PC-9 (cell line): ENCODE measurements at regions not wholly inside any gene's neighbourhood (a gene's known extent, or its start where the extent isn't known, plus 50 kb on each side); places are given as distances from the start of the nearest gene placed in this dataset.

Experiments used
- BruUV-seq: library from RNA; stranded (reverse); fragments of 400-500 nt; replicated peaks from 2 replicates; lab custom pipeline; 2021; lab: Mats Ljungman, UMichigan
- CTCF ChIA-PET: fragments of 300-600 bp; sonication (Branson Sonifier 250); formaldehyde crosslinking; loops from one replicate; lab custom pipeline; 2022; ENCODE audit warnings: antibody characterized with exemption; lab: Charles Lee
- POLR2A ChIA-PET: fragments of 300-600 bp; sonication (Branson Sonifier 250); formaldehyde crosslinking; loops from one replicate; lab custom pipeline; 2022; ENCODE audit warnings: antibody characterized with exemption; ENCODE audit not compliant: unreplicated experiment; lab: Charles Lee
- DNase-seq, 2 experiments: peaks; one replicate each; pipeline versions ENCODE4 v3.0.0 to v3.0.0-alpha.2; 2015 to 2022; ENCODE audit warnings: mixed read lengths in 1 of 2
- H2AFZ ChIP-seq: fragments of 200-600 bp; sonication (generic); 2 replicates; pipeline ENCODE4 v1.8.1; 2017; ENCODE audit warnings: antibody characterized with exemption
- H3F3A ChIP-seq: fragments of 200-600 bp; sonication (generic); 2 replicates; pipeline ENCODE4 v1.8.1; 2017; ENCODE audit warnings: antibody characterized with exemption, mild to moderate bottlenecking, low read depth; ENCODE audit not compliant: insufficient read depth
- H3K27ac ChIP-seq: fragments of 200-600 bp; sonication (generic); 2 replicates; pipeline ENCODE4 v1.6.1; 2016; ENCODE audit warnings: mixed run types
- H3K27me3 ChIP-seq: fragments of 200-600 bp; sonication (generic); 2 replicates; pipeline ENCODE4 v1.6.1; 2016; ENCODE audit warnings: low read depth, mixed run types; ENCODE audit not compliant: insufficient read depth
- H3K36me3 ChIP-seq: fragments of 200-600 bp; sonication (generic); 2 replicates; pipeline ENCODE4 v1.6.1; 2016; ENCODE audit warnings: low read depth, mixed run types
- H3K4me1 ChIP-seq: fragments of 200-600 bp; sonication (generic); replicated peaks from 2 replicates; pipeline ENCODE4 v1.6.1; 2016; ENCODE audit warnings: mixed run types; ENCODE audit not compliant: insufficient read depth
- H3K4me2 ChIP-seq: fragments of 200-600 bp; sonication (generic); 2 replicates; pipeline ENCODE4 v1.6.1; 2017; ENCODE audit warnings: mixed run types
- H3K4me3 ChIP-seq: fragments of 200-600 bp; sonication (generic); 2 replicates; pipeline ENCODE4 v1.6.1; 2016; ENCODE audit warnings: mixed run types
- H3K79me2 ChIP-seq: fragments of 200-600 bp; sonication (generic); 2 replicates; pipeline ENCODE4 v1.6.1; 2017; ENCODE audit warnings: low read depth, mixed run types
- H3K9me2 ChIP-seq: fragments of 200-600 bp; sonication (generic); 2 replicates; pipeline ENCODE4 v1.8.1; 2017; ENCODE audit warnings: mild to moderate bottlenecking; ENCODE audit not compliant: insufficient read depth
- H3K9me3 ChIP-seq: fragments of 200-600 bp; sonication (generic); 2 replicates; pipeline ENCODE4 v1.8.1; 2016; ENCODE audit warnings: low read depth; ENCODE audit not compliant: insufficient read depth
- H4K20me1 ChIP-seq: fragments of 200-600 bp; sonication (generic); 2 replicates; pipeline ENCODE4 v1.8.1; 2017; ENCODE audit not compliant: insufficient read depth
- EZH2 ChIP-seq: fragments of 200-600 bp; sonication (generic); IDR thresholded peaks from 2 replicates; pipeline ENCODE4 v1.8.0; 2017; ENCODE audit warnings: antibody characterized with exemption, low read depth
- intact Hi-C: fragments of 100-400 bp; cut with micrococcal nuclease; formaldehyde crosslinking; loops from one replicate; pipeline ENCODE4 v1.10.0; 2022; ENCODE audit not compliant: unreplicated experiment
- TF ChIP-seq, protein P1 (sequence below): fragments of 200-600 bp; sonication (generic); conservative IDR thresholded peaks from 2 replicates; pipeline ENCODE4 v1.6.1; 2017; ENCODE audit warnings: mixed run types, antibody characterized with exemption, mild to moderate bottlenecking, moderate library complexity

DNA sequence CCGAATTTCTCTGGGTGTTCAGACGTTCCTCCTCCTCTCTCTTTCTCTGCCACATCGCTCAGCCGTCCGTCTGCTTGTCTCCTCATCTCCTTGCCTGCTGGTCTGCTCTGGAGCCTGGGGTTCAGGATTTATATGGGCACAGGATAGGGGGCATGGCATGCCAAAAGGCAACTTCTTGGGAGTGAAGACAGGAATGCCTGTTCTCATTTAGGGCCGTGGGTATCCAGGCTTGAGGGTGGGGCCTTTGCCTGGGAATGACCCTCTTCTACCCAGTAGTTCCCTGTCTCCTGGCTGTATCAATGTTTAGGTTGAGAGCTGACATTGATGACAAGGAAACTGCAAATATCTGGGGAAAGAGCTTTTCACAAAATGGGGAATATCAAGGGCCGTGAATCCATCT, 98.0 kb downstream of the HRH4 start:
- Histone ChIP-seq H3K36me3 (no peaks in the 10 kb centered on the region), H3K4me3 (no peak overlapping the region), H4K20me1 (no peaks in the 10 kb centered on the region), H3K4me2 (no peak overlapping the region), H3K4me1 (no peaks in the 10 kb centered on the region), H3K27ac (no peak overlapping the region), H3K27me3 (peaks cover 38% of the 10 kb centered on the region), H3K9me2 (no peaks in the 10 kb centered on the region), H3F3A (no peaks in the 10 kb centered on the region), H3K79me2 (no peaks in the 10 kb centered on the region), H3K9me3 (no peaks in the 10 kb centered on the region), H2AFZ (no peak overlapping the region)
- TF ChIP-seq, protein P1, sequence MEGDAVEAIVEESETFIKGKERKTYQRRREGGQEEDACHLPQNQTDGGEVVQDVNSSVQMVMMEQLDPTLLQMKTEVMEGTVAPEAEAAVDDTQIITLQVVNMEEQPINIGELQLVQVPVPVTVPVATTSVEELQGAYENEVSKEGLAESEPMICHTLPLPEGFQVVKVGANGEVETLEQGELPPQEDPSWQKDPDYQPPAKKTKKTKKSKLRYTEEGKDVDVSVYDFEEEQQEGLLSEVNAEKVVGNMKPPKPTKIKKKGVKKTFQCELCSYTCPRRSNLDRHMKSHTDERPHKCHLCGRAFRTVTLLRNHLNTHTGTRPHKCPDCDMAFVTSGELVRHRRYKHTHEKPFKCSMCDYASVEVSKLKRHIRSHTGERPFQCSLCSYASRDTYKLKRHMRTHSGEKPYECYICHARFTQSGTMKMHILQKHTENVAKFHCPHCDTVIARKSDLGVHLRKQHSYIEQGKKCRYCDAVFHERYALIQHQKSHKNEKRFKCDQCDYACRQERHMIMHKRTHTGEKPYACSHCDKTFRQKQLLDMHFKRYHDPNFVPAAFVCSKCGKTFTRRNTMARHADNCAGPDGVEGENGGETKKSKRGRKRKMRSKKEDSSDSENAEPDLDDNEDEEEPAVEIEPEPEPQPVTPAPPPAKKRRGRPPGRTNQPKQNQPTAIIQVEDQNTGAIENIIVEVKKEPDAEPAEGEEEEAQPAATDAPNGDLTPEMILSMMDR = no peak
- TF ChIP-seq EZH2 = no peak
- intact Hi-C loops = no loop called here
- POLR2A ChIA-PET = no interaction called here
- CTCF ChIA-PET = no interaction called here
- no peak for DNase-seq
- no TSS peak for BruUV-seq

DNA sequence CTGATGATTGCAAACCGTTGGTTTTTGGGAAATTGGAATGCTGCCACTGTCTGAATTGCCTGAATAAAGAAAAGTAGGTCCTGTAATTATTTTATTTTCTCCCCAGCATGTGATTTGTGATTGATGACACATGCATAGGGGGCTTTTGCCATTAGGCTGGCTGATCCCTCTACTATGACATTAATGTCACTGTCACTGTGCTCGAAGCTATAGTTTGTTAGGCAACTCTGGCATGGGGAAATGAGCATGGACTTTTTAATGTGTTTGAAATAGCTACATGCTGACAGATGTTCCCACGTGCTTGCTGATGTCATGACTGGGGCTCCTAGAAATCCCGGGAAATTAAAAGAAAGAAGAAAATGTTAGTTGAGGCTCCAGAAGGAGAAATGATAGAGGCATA, 99.1 kb downstream of the HRH4 start:
- H3K4me2 ChIP-seq = no peak overlapping the region
- BruUV-seq = no TSS peak
- intact Hi-C loops = no loop called here
- no peaks in the 10 kb centered on the region for H3K4me1 ChIP-seq
- H3K79me2 ChIP-seq = no peaks in the 10 kb centered on the region
- no peaks in the 10 kb centered on the region for H4K20me1 ChIP-seq
- no peaks in the 10 kb centered on the region for H3K36me3 ChIP-seq
- CTCF ChIA-PET = no interaction called here
- H3K27me3 ChIP-seq = peaks cover 38% of the 10 kb centered on the region
- no peak for TF ChIP-seq EZH2
- H3K4me3 ChIP-seq = no peak overlapping the region
- H3K9me3 ChIP-seq = no peaks in the 10 kb centered on the region
- no peak overlapping the region for H2AFZ ChIP-seq
- DNase-seq = no peak
- H3F3A ChIP-seq = no peaks in the 10 kb centered on the region
- no peak overlapping the region for H3K27ac ChIP-seq
- POLR2A ChIA-PET = no interaction called here
- H3K9me2 ChIP-seq = no peaks in the 10 kb centered on the region

DNA sequence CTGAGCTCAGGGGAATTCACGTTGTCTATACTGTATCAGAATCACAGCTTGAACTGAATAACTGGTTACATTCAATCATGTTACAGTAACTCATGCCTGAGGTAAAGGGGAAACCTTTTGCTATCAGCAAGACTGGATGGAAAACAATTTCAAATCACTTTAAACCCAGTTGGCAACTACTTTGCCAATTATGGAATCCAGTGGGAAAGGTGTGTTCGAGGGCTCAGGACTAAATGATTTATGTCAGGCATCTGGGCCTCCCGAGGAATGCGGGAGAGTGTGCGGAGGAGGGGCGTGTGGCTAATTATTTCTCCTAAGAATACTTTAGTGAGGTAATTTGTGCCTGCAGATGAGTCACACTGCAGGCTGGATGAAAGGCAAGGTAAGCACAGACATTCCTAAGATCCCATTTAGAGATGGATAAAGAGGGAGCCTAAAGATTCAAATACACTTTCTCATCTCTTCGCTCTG, 100.1 kb downstream of the HRH4 start:
- no peak overlapping the region for H2AFZ ChIP-seq
- intact Hi-C loops = no loop called here
- POLR2A ChIA-PET = no interaction called here
- H3F3A ChIP-seq = no peaks in the 10 kb centered on the region
- no peaks in the 10 kb centered on the region for H3K9me2 ChIP-seq
- CTCF ChIA-PET = no interaction called here
- no peak overlapping the region for H3K27ac ChIP-seq
- H3K9me3 ChIP-seq = no peaks in the 10 kb centered on the region
- H3K79me2 ChIP-seq = no peaks in the 10 kb centered on the region
- no peaks in the 10 kb centered on the region for H3K4me1 ChIP-seq
- no peak overlapping the region for H3K4me3 ChIP-seq
- no peaks in the 10 kb centered on the region for H4K20me1 ChIP-seq
- TF ChIP-seq, protein P1 = no peak
- no peak for TF ChIP-seq EZH2
- peaks cover 38% of the 10 kb centered on the region for H3K27me3 ChIP-seq
- no peak for DNase-seq
- no TSS peak for BruUV-seq
- H3K4me2 ChIP-seq = no peak overlapping the region
- H3K36me3 ChIP-seq = no peaks in the 10 kb centered on the region

DNA sequence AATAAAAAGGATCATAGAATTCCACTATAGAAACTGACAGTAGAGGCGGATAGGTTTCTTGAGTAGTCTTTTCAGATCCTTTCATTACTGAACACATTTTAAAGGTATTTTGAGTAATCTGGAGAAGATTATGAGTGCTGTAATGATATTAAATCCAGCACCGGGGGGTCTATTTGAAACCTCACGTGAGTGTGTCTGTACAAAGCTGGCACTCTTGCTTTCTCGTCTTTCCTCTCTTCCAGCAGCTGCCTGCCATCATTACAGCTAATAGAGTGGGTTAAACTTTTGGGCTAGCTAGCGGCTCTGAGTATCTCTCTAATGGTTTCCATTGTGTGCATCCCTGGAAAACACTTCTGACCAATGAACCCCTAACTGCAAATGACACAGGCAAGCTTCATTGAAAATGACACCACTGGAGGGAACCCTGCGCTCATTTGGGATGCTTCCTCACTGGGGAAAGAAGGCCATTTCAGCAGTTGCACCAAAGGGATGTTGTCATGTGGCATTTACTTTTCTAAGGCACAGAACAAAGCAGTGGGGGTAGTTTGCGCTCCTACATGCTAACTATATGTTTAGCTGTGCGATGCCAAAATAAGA, 101.0 kb downstream of the HRH4 start:
- CTCF ChIA-PET = no interaction called here
- H3K4me1 ChIP-seq = no peaks in the 10 kb centered on the region
- no peaks in the 10 kb centered on the region for H3K36me3 ChIP-seq
- H2AFZ ChIP-seq = no peak overlapping the region
- no peaks in the 10 kb centered on the region for H3F3A ChIP-seq
- no peak overlapping the region for H3K4me3 ChIP-seq
- no peak overlapping the region for H3K4me2 ChIP-seq
- H3K27me3 ChIP-seq = peaks cover 35% of the 10 kb centered on the region
- H3K27ac ChIP-seq = no peak overlapping the region
- TF ChIP-seq EZH2 = no peak
- TF ChIP-seq, protein P1 = no peak
- no peaks in the 10 kb centered on the region for H4K20me1 ChIP-seq
- intact Hi-C loops = no loop called here
- POLR2A ChIA-PET = no interaction called here
- no peak for DNase-seq
- no TSS peak for BruUV-seq
- H3K9me3 ChIP-seq = no peaks in the 10 kb centered on the region
- H3K9me2 ChIP-seq = no peaks in the 10 kb centered on the region
- H3K79me2 ChIP-seq = no peaks in the 10 kb centered on the region
